H1 (cell line): ENCODE measurements at regions not wholly inside any gene's neighbourhood (a gene's known extent, or its start where the extent isn't known, plus 50 kb on each side); places are given as distances from the start of the nearest gene placed in this dataset.
"Not testable (repeated sequence)": the region's sequence is repeated elsewhere in the genome, so short reads cannot be mapped to it uniquely, and the experiment has no call there.

Experiments
- CTCF ChIA-PET: fragments of 300-600 bp; sonication (Branson Sonifier 250); formaldehyde crosslinking; loops from one replicate; lab custom pipeline; 2021; ENCODE audit not compliant: partially characterized antibody; lab: Charles Lee
- POLR2A ChIA-PET: fragments of 300-600 bp; sonication (Branson Sonifier 250); formaldehyde crosslinking; loops from one replicate; lab custom pipeline; 2021; ENCODE audit warnings: inconsistent platforms; ENCODE audit not compliant: partially characterized antibody; lab: Charles Lee
- DNase-seq, 2 experiments: peaks; one replicate each; pipeline versions ENCODE4 v3.0.0 to v3.0.0-alpha.2; 2010 to 2022; ENCODE audit warnings: low spot score in 2 of 2, low read depth in 1 of 2, mixed read lengths in 1 of 2
- FAIRE-seq: peaks from 2 replicates; lab custom pipeline; 2011; peaks lifted over from hg19 to GRCh38; lab: Jason Lieb, UNC
- H2AFZ ChIP-seq: 2 replicates; pipeline ENCODE4 v1.8.1; 2012; ENCODE audit warnings: low read length, inconsistent platforms
- H2AK5ac ChIP-seq: 2 replicates; pipeline ENCODE4 v1.6.1; 2013; ENCODE audit warnings: low read depth, low read length
- H2BK120ac ChIP-seq: replicated peaks from 2 replicates; pipeline ENCODE3; 2013; ENCODE audit warnings: low read depth, low read length, inconsistent platforms
- H2BK12ac ChIP-seq: 2 replicates; pipeline ENCODE4 v1.6.1; 2013; ENCODE audit warnings: low read depth, low read length
- H2BK15ac ChIP-seq: 2 replicates; pipeline ENCODE4 v1.6.1; 2013; ENCODE audit warnings: low read length
- H2BK20ac ChIP-seq: 2 replicates; pipeline ENCODE4 v1.6.1; 2013; ENCODE audit warnings: low read length
- H2BK5ac ChIP-seq: 2 replicates; pipeline ENCODE4 v1.6.1; 2013; ENCODE audit warnings: low read depth, low read length
- H3K14ac ChIP-seq: 2 replicates; pipeline ENCODE4 v1.6.1; 2013; ENCODE audit warnings: inconsistent platforms; ENCODE audit not compliant: insufficient read length
- H3K18ac ChIP-seq: 2 replicates; pipeline ENCODE4 v1.6.1; 2013; ENCODE audit warnings: low read length; ENCODE audit errors: extremely low read depth
- H3K23ac ChIP-seq: 2 replicates; pipeline ENCODE4 v1.6.1; 2013; ENCODE audit warnings: inconsistent platforms; ENCODE audit not compliant: insufficient read length
- H3K23me2 ChIP-seq: 2 replicates; pipeline ENCODE4 v1.6.1; 2013; ENCODE audit warnings: low read depth, low read length
- H3K27ac ChIP-seq: 2 replicates; pipeline ENCODE4 v1.6.1; 2011; ENCODE audit warnings: low read depth, low read length, inconsistent platforms
- H3K27me3 ChIP-seq, 4 experiments: replicated peaks in 1 of 4; 1 replicate in 1 of 4; 2 replicates in 3 of 4; pipeline versions ENCODE4 v1.6.1 to v1.8.1; 2011 to 2013; ENCODE audit warnings: low read length in 3 of 4, mild to moderate bottlenecking in 3 of 4, inconsistent platforms in 2 of 4, mixed read lengths in 2 of 4, moderate library complexity in 1 of 4; ENCODE audit not compliant: control insufficient read depth in 3 of 4, insufficient read depth in 3 of 4; ENCODE audit errors: extremely low read depth in 1 of 4
- H3K36me3 ChIP-seq, 4 experiments: 2 replicates each; pipeline versions ENCODE4 v1.6.1 to v1.8.1; 2011 to 2013; ENCODE audit warnings: mild to moderate bottlenecking in 4 of 4, low read length in 3 of 4, moderate library complexity in 2 of 4, control low read depth in 1 of 4, inconsistent platforms in 1 of 4; ENCODE audit not compliant: insufficient read depth in 4 of 4, control insufficient read depth in 2 of 4
- H3K4ac ChIP-seq: replicated peaks from 2 replicates; pipeline ENCODE3; 2013; ENCODE audit warnings: low read length, low read depth, mixed read lengths, inconsistent platforms; ENCODE audit not compliant: insufficient read length
- H3K4me1 ChIP-seq, 4 experiments: replicated peaks in 1 of 4; 1 replicate in 1 of 4; 2 replicates in 3 of 4; pipeline versions ENCODE4 v1.6.1 to v1.8.1; 2011 to 2013; ENCODE audit warnings: low read length in 3 of 4, inconsistent platforms in 2 of 4, mixed read lengths in 1 of 4; ENCODE audit not compliant: insufficient read depth in 4 of 4, control insufficient read depth in 3 of 4
- H3K4me2 ChIP-seq, 2 experiments: 2 replicates each; pipeline versions ENCODE4 v1.6.1 to v1.8.1; 2011 to 2013; ENCODE audit warnings: low read depth in 2 of 2, low read length in 2 of 2, control low read depth in 1 of 2, inconsistent platforms in 1 of 2, mild to moderate bottlenecking in 1 of 2; ENCODE audit not compliant: insufficient read depth in 1 of 2
- H3K4me3 ChIP-seq, 4 experiments: fragments of 200-600, 300-600 bp in 1 of 4; sonication (generic), shearing (Covaris generic), sonication (Bioruptor Twin) in 1 of 4; 2 replicates each; pipeline versions ENCODE4 v1.5.1 to v1.8.1; 2011 to 2016; ENCODE audit warnings: low read length in 4 of 4, low read depth in 3 of 4, control low read depth in 2 of 4, inconsistent platforms in 2 of 4, mild to moderate bottlenecking in 2 of 4, mixed read lengths in 1 of 4, moderate library complexity in 1 of 4; ENCODE audit not compliant: insufficient read depth in 2 of 4; ENCODE audit errors: extremely low read depth in 1 of 4
- H3K56ac ChIP-seq: replicated peaks from 2 replicates; pipeline ENCODE3; 2013; ENCODE audit warnings: low read depth, mild to moderate bottlenecking, mixed read lengths, low read length, inconsistent platforms; ENCODE audit not compliant: insufficient read length
- H3K79me1 ChIP-seq: 2 replicates; pipeline ENCODE4 v1.6.1; 2013; ENCODE audit warnings: low read depth, low read length, control low read depth
- H3K79me2 ChIP-seq, 2 experiments: 2 replicates each; pipeline versions ENCODE4 v1.6.1 to v1.8.1; 2012 to 2013; ENCODE audit warnings: low read length in 2 of 2, mild to moderate bottlenecking in 2 of 2, inconsistent platforms in 1 of 2; ENCODE audit not compliant: insufficient read depth in 2 of 2, control insufficient read depth in 1 of 2
- H3K9ac ChIP-seq, 4 experiments: replicated peaks in 1 of 4; 1 replicate in 1 of 4; 2 replicates in 3 of 4; pipeline versions ENCODE4 v1.6.1 to v1.8.1; 2011 to 2013; ENCODE audit warnings: low read depth in 3 of 4, low read length in 3 of 4, control low read depth in 2 of 4, mild to moderate bottlenecking in 2 of 4, moderate library complexity in 2 of 4, inconsistent platforms in 1 of 4; ENCODE audit errors: extremely low read depth in 1 of 4
- H3K9me3 ChIP-seq, 2 experiments: 2 replicates each; pipeline versions ENCODE4 v1.6.1 to v1.8.1; 2012 to 2013; ENCODE audit warnings: mild to moderate bottlenecking in 2 of 2, moderate library complexity in 2 of 2, control low read depth in 1 of 2, inconsistent platforms in 1 of 2, low read depth in 1 of 2, low read length in 1 of 2, mixed read lengths in 1 of 2; ENCODE audit not compliant: insufficient read depth in 2 of 2
- H4K20me1 ChIP-seq, 2 experiments: replicated peaks in 1 of 2; 2 replicates each; pipeline versions ENCODE3 to v1.8.1; 2011 to 2013; ENCODE audit warnings: inconsistent platforms in 2 of 2, low read length in 2 of 2, mild to moderate bottlenecking in 1 of 2; ENCODE audit not compliant: insufficient read depth in 2 of 2, control insufficient read depth in 1 of 2
- H4K5ac ChIP-seq: 2 replicates; pipeline ENCODE4 v1.6.1; 2013; ENCODE audit warnings: low read length, low read depth, mixed read lengths, inconsistent platforms; ENCODE audit not compliant: insufficient read length
- H4K8ac ChIP-seq: 2 replicates; pipeline ENCODE4 v1.8.0; 2013; ENCODE audit warnings: mild to moderate bottlenecking, moderate library complexity, low read length, inconsistent platforms; ENCODE audit not compliant: insufficient read depth; ENCODE audit errors: extremely low read depth
- H4K91ac ChIP-seq: replicated peaks from 2 replicates; pipeline ENCODE3; 2013; ENCODE audit warnings: low read length, mixed read lengths, inconsistent platforms; ENCODE audit not compliant: insufficient read length
- BACH1 ChIP-seq: IDR thresholded peaks from 2 replicates; pipeline ENCODE4 v1.6.1; 2012; ENCODE audit warnings: low read length, improper control_type of control experiment
- MAFK ChIP-seq: IDR thresholded peaks from 2 replicates; pipeline ENCODE4 v1.6.1; 2012; ENCODE audit warnings: low read depth, mild to moderate bottlenecking, improper control_type of control experiment, low read length
- WGBS, 2 experiments: shearing (Covaris generic) in 1 of 2; methylation state at CpG; one replicate each; pipeline versions ENCODE4 v1.1.6 to v1.1.7; 2013 to 2015; ENCODE audit warnings: low lambda C conversion rate in 2 of 2, mixed read lengths in 2 of 2, inconsistent platforms in 1 of 2, low coverage in 1 of 2, missing lambda C conversion rate in 1 of 2; ENCODE audit not compliant: insufficient replicate concordance in 2 of 2, insufficient coverage in 1 of 2, insufficient read length in 1 of 2; ENCODE audit errors: extremely low coverage in 1 of 2, missing lambda C conversion rate in 1 of 2; 5-methylcytosine and 5-hydroxymethylcytosine counted together

- not testable (repeated sequence) for H3K14ac ChIP-seq, H3K56ac ChIP-seq, H2BK120ac ChIP-seq, H2BK20ac ChIP-seq, H3K36me3 ChIP-seq, H2AK5ac ChIP-seq, H2BK5ac ChIP-seq, DNase-seq, H3K4me3 ChIP-seq, H4K8ac ChIP-seq, H3K18ac ChIP-seq, H4K91ac ChIP-seq, H3K4ac ChIP-seq, H3K4me1 ChIP-seq, FAIRE-seq, H2BK12ac ChIP-seq, H4K20me1 ChIP-seq, H3K4me2 ChIP-seq, H3K27me3 ChIP-seq, H3K9ac ChIP-seq, H3K23me2 ChIP-seq, H4K5ac ChIP-seq, H3K79me2 ChIP-seq, H2AFZ ChIP-seq, H3K23ac ChIP-seq, H3K27ac ChIP-seq, H2BK15ac ChIP-seq, H3K79me1 ChIP-seq
- whole genome bisulfite sequencing, 2 experiments: 96% methylated on average over 21 of the region's 21 CpGs; no CpG with 5 or more reads in 1 of the 2 experiments
- CTCF ChIA-PET: interaction anchor here (1.0 to 1.9 kb wide), 3 partner anchors 8 to 52 kb away, joined by 3 to 8 read pairs (median 5); no protein-coding TSS in a partner anchor
- peaks cover 24 to 35% of the 10 kb centered on the region in 2 experiments for H3K9me3 ChIP-seq
- POLR2A ChIA-PET: interaction anchor here (1.5 kb wide), 1 partner anchor 53 kb away, joined by 3 read pairs; the partner anchor contains the start of gene TMEM97
- TF ChIP-seq MAFK: peak; percentile 70
- peak; percentile 66 for TF ChIP-seq BACH1
These were observed 53.0 kb upstream of the TMEM97 start for GRCh38 chr17:28265856-28266546.
